Fibroblast of lung (primary cell): ENCODE measurements at regions not wholly inside any gene's neighbourhood (a gene's known extent, or its start where the extent isn't known, plus 50 kb on each side); places are given as distances from the start of the nearest gene placed in this dataset.
"Not testable (repeated sequence)": the region's sequence is repeated elsewhere in the genome, so short reads cannot be mapped to it uniquely, and the experiment has no call there.

Experiments used
- DNase-seq, 2 donors: peaks; one replicate each; pipeline versions ENCODE4 v3.0.0 to v3.0.0-alpha.2; 2010; ENCODE audit warnings: low read depth in 2 of 2
- H2AFZ ChIP-seq: 2 replicates; pipeline ENCODE4 v1.5.1; 2012; ENCODE audit warnings: low read length, control low read depth, inconsistent platforms
- H3K27ac ChIP-seq: 2 replicates; pipeline ENCODE4 v1.5.1; 2011; ENCODE audit warnings: low read length, control low read depth; ENCODE audit not compliant: insufficient read depth
- H3K27me3 ChIP-seq: 2 replicates; pipeline ENCODE4 v1.5.1; 2011; ENCODE audit warnings: mild to moderate bottlenecking, low read length; ENCODE audit not compliant: control insufficient read depth, insufficient read depth
- H3K36me3 ChIP-seq: 2 replicates; pipeline ENCODE4 v1.5.1; 2011; ENCODE audit warnings: low read length; ENCODE audit not compliant: control insufficient read depth, insufficient read depth
- H3K4me1 ChIP-seq: 2 replicates; pipeline ENCODE4 v1.5.1; 2011; ENCODE audit warnings: low read length; ENCODE audit not compliant: control insufficient read depth, insufficient read depth; ENCODE audit errors: extremely low read depth
- H3K4me2 ChIP-seq: 2 replicates; pipeline ENCODE4 v1.5.1; 2011; ENCODE audit warnings: low read length, control low read depth; ENCODE audit not compliant: insufficient read depth; ENCODE audit errors: extremely low read depth
- H3K4me3 ChIP-seq, 4 experiments: fragments of 200-600 bp in 1 of 4; sonication (generic) in 1 of 4; replicated peaks in 1 of 4; 2 replicates each; pipeline ENCODE4 v1.5.1; 2011 to 2016; ENCODE audit warnings: low read length in 4 of 4, low read depth in 3 of 4, mild to moderate bottlenecking in 3 of 4, control low read depth in 2 of 4, inconsistent platforms in 1 of 4, mixed read lengths in 1 of 4; ENCODE audit not compliant: insufficient read depth in 1 of 4; ENCODE audit errors: control extremely low read depth in 1 of 4
- H3K79me2 ChIP-seq: 2 replicates; pipeline ENCODE4 v1.5.1; 2012; ENCODE audit warnings: mild to moderate bottlenecking, low read length, inconsistent platforms; ENCODE audit not compliant: control insufficient read depth, insufficient read depth
- H3K9ac ChIP-seq: 2 replicates; pipeline ENCODE4 v1.5.1; 2011; ENCODE audit warnings: mild to moderate bottlenecking, low read length, control low read depth; ENCODE audit not compliant: insufficient read depth
- H3K9me3 ChIP-seq: 2 replicates; pipeline ENCODE4 v1.5.1; 2012; ENCODE audit warnings: low read depth, low read length; ENCODE audit not compliant: control insufficient read depth, insufficient read depth
- H4K20me1 ChIP-seq: 2 replicates; pipeline ENCODE4 v1.5.1; 2011; ENCODE audit warnings: low read length; ENCODE audit not compliant: control insufficient read depth, insufficient read depth; ENCODE audit errors: extremely low read depth
- CTCF ChIP-seq, 2 donors: IDR thresholded peaks in 1 of 2; conservative IDR thresholded peaks in 1 of 2; 1 replicate in 1 of 2; 2 replicates in 1 of 2; pipeline ENCODE4 v1.5.1; 2011 to 2012; ENCODE audit warnings: low read length in 2 of 2, control low read depth in 1 of 2, inconsistent platforms in 1 of 2, low read depth in 1 of 2, mild to moderate bottlenecking in 1 of 2
- EZH2 ChIP-seq: IDR thresholded peaks from 2 replicates; pipeline ENCODE4 v1.5.1; 2012; ENCODE audit warnings: low read length, control low read depth, mild to moderate bottlenecking; ENCODE audit errors: missing control alignments

- no peaks in the 10 kb centered on the region for H3K79me2 ChIP-seq
- TF ChIP-seq EZH2 (no peak), CTCF (conservative IDR thresholded peaks at IDR 0.05 in 1 of 2, IDR thresholded peaks at IDR 0.05 in 1 of 2; ENCODE audit: low read depth in 1 of 2, low read length in 2 of 2) (no peak)
- no peak overlapping the region for H3K4me2 ChIP-seq
- DNase-seq: no peak
- H3K4me3 ChIP-seq: no peak overlapping the region
- no peak overlapping the region for H3K9ac ChIP-seq
- no peaks in the 10 kb centered on the region for H3K9me3 ChIP-seq
- no peak overlapping the region for H2AFZ ChIP-seq
- no peaks in the 10 kb centered on the region for H4K20me1 ChIP-seq
- no peaks in the 10 kb centered on the region for H3K4me1 ChIP-seq
- no peak overlapping the region for H3K27ac ChIP-seq
- H3K27me3 ChIP-seq: no peaks in the 10 kb centered on the region
- H3K36me3 ChIP-seq: no peaks in the 10 kb centered on the region
Measured at GRCh38 chr6:6453186-6453585, 132.7 kb upstream of the F13A1 start.

GRCh38 chr6:6455272-6455671 lies 133.2 kb upstream of the LY86 start:
- Histone ChIP-seq H3K9ac (no peak overlapping the region), H3K9me3 (no peaks in the 10 kb centered on the region), H3K4me3 (no peak overlapping the region), H3K27ac (no peak overlapping the region), H3K4me1 (no peaks in the 10 kb centered on the region), H3K36me3 (no peaks in the 10 kb centered on the region), H3K79me2 (no peaks in the 10 kb centered on the region), H2AFZ (no peak overlapping the region), H3K27me3 (no peaks in the 10 kb centered on the region), H3K4me2 (no peak overlapping the region), H4K20me1 (no peaks in the 10 kb centered on the region)
- TF ChIP-seq EZH2 (no peak), CTCF (conservative IDR thresholded peaks at IDR 0.05 in 1 of 2, IDR thresholded peaks at IDR 0.05 in 1 of 2; ENCODE audit: low read depth in 1 of 2, low read length in 2 of 2) (no peak)
- DNase-seq: no peak

- no peak overlapping the region for H2AFZ ChIP-seq
- TF ChIP-seq EZH2 (no peak), CTCF (conservative IDR thresholded peaks at IDR 0.05 in 1 of 2, IDR thresholded peaks at IDR 0.05 in 1 of 2; ENCODE audit: low read depth in 1 of 2, low read length in 2 of 2) (no peak)
- H3K4me3 ChIP-seq: no peak overlapping the region
- no peaks in the 10 kb centered on the region for H3K79me2 ChIP-seq
- H3K4me2 ChIP-seq: no peak overlapping the region
- no peak overlapping the region for H3K9ac ChIP-seq
- H3K27me3 ChIP-seq: no peaks in the 10 kb centered on the region
- no peak for DNase-seq
- H3K4me1 ChIP-seq: no peaks in the 10 kb centered on the region
- no peaks in the 10 kb centered on the region for H4K20me1 ChIP-seq
- no peaks in the 10 kb centered on the region for H3K36me3 ChIP-seq
- no peak overlapping the region for H3K27ac ChIP-seq
- no peaks in the 10 kb centered on the region for H3K9me3 ChIP-seq
Measured at GRCh38 chr6:6458172-6458571, 130.3 kb upstream of the LY86 start.

GRCh38 chr6:6459963-6460362 lies 128.6 kb upstream of the LY86 start:
- not testable (repeated sequence) for DNase-seq, H3K4me1 ChIP-seq, H3K27me3 ChIP-seq, H3K79me2 ChIP-seq, H3K4me3 ChIP-seq, H3K9ac ChIP-seq, H4K20me1 ChIP-seq, H3K36me3 ChIP-seq, H2AFZ ChIP-seq, H3K9me3 ChIP-seq, H3K27ac ChIP-seq, H3K4me2 ChIP-seq
